NCI-H82 treated with DMSO at 0.1 percent for 48 hours (cell line): ENCODE measurements at regions not wholly inside any gene's neighbourhood (a gene's known extent, or its start where the extent isn't known, plus 50 kb on each side); places are given as distances from the start of the nearest gene placed in this dataset.

Source experiments
- DNase-seq: peaks from one replicate; lab custom pipeline; 2025; ENCODE audit not compliant: unreplicated experiment; lab: John Stamatoyannopoulos, UW

GRCh38 chr10:8416192-8416701 is 361.8 kb downstream of the GATA3 start:
- DNase-seq, result no peak

- DNase-seq, result no peak
Observed at GRCh38 chr10:8416760-8417159, 362.3 kb downstream of the GATA3 start.

- no peak for DNase-seq
Observed at GRCh38 chr10:8417631-8418030, 363.1 kb downstream of the GATA3 start.

GRCh38 chr10:8418631-8419030 is 364.1 kb downstream of the GATA3 start:
- DNase-seq, result no peak

DNA sequence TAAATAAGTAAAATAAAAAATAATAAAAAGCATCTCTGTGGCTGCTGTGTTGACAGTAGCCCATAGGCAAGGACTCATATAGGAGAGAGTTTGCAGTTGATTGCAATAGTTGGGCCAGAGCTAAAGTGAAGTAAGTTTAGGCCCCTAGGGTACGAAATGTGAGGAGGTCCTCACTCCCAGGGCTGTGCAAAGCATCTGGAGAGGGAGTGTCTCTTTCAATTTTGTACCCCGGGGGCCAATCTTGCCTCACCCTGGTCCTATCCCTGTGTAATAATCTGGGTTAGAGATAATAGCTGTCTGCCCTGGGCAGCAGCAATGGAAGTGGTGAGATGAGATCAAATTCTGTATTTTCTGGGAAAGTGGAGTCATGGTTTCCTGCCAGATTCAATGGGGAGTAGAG is 365.7 kb downstream of the GATA3 start:
- DNase-seq, result no peak

DNA sequence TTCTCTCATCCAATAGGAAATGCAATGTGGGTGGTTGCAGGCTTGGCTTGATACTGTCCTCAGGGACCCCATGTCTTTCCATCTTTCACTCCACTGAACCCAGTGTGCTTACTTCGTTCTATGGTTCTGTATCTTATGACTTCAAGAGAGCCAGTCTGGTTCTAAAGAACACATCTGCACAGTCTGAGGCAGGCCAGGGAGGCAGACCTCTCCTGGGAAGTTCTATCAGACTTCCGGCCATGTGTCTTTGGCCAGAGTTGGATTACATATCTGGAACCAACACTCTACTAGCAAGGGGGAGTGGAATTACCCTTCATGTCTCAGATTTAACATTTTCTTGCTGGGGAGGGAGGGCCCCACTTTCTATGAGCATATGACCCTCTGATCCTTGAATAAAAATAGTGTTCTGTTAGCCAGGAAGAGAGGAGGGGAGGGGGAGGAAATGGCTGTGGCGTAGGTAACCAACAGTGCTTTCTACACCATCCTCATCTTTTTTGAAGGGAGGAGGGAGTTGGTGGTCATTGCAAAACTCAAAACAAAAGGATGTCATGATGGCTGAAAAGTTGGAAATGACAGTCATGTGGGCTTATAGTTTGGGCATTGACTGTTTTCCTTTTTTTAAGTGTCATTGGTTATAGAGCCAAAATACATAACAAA is 370.2 kb downstream of the GATA3 start:
- DNase-seq, result no peak

DNA sequence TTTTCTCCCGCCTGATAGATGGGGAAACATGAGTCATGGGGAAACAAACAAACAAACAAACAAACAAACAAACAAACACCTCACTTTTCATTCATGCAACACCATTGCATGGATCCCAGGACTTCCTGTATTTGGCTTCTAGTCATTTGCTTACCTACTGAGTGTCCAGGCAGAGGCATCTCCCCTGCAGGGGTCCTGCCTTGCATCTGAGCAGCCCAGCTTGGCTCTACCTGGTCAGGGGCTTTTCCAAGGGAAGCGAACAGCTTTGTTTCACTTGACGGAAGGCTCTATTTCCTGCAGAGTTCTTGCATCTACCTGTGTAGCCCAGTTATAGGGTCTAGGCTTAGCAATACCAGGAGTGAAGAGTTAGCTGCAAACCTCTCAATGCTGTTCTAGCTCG is 374.2 kb downstream of the GATA3 start:
- no peak for DNase-seq

DNA sequence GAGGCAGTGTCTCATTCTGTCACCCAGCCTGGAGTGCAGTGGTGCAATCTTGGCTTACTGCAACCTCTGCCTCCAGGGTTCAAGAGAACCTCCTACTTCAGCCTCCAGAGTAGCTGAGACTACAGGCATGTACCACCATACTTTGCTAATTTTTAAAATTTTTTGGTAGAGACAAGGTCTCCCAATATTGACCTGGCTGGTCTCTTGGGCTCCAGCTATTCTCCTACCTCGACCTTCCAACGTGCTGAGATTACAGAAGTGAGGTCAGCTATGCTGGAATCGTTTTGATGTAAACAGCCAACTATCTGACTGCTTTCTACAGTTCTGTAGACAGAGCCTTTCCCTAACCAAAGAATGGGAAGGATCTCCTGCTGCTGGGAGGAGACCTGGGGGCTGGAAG is 375.8 kb downstream of the GATA3 start:
- no peak for DNase-seq

- no peak for DNase-seq
Observed at GRCh38 chr10:8431511-8431910, 377.0 kb downstream of the GATA3 start.

- DNase-seq, result no peak
Observed at GRCh38 chr10:8435186-8436055, 380.9 kb downstream of the GATA3 start.

GRCh38 chr10:8437896-8438295 is 383.4 kb downstream of the GATA3 start:
- DNase-seq, result no peak

DNA sequence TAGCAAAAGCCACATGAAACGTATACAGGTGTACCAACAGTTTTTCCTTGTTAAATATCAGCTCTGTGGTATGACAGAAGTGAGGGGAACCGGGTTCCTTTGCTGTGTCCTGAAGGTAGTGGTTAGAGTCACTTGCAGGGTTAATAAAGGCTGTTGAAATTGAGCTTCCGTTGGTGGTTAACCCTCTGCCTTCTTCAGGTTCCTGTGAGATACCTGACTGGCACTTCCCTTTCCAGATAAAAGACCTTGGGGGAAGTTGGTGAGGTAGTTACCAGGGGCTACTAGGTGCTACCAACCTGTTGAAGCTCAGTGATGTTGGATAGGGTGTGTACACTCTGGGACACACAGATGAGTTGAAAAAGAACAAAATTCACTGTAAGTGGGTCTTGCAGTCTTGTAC is 384.1 kb downstream of the GATA3 start:
- no peak for DNase-seq

GRCh38 chr10:8439040-8439439 is 384.6 kb downstream of the GATA3 start:
- no peak for DNase-seq

- DNase-seq, result no peak
Observed at GRCh38 chr10:8444630-8445029, 390.1 kb downstream of the GATA3 start.

DNA sequence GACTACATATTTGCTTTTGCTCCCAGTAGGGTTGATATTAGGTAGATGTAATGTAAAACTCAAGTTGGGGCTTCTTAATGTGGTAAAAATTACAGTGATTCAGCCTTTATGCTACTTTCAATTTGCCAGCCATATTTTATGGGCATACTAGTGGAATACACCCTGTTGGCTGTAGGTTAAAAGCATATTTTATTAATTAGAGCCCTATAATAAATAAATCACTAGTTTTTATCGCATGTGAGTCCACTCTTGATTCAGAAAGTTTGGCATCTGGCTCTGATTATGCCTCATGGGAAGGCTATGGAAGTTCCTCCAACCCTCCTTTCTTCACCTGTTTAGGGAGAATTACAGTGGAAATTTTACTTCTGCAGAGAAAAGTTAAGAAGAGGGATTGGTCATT is 390.9 kb downstream of the GATA3 start:
- no peak for DNase-seq

DNA sequence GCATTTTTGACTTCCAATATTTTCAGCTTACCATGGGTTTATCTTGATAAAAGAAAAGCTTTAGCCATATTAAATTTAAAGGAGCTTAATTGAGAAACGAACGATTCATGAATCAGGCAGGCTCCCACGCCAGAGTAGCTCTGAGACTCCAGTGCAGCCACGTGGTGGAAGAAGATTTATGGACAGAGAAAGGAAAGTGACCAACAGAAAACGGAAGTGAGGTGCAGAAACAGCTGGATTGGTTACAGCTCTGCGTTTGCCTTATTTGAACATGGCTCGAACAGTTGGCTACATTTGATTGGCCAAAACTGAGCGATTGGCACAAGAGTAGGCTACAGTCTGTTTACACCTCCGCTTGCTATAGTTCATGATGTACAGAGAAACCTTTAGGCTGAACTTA is 395.4 kb downstream of the GATA3 start:
- DNase-seq, result no peak

GRCh38 chr10:8453587-8453986 is 399.1 kb downstream of the GATA3 start:
- DNase-seq, result no peak

DNA sequence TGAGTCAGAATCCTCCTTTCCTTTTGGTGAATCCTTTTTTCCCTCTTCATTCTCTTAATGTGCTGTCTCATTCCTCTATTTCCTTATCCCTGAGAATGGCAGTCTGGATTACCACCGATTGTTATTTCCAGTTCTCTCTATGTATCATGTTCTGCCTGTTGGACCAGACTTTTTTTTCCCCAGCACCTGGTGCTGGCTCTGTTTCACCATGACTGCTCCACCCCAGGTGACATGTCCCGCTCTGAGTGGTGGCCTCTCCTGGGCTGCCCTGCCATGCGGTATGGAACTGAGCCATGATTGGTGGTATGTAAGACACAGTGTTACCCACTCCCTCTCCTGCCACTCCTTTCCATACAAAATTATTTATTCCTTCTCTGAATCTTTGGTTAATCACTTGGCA is 399.9 kb downstream of the GATA3 start:
- DNase-seq, result no peak

DNA sequence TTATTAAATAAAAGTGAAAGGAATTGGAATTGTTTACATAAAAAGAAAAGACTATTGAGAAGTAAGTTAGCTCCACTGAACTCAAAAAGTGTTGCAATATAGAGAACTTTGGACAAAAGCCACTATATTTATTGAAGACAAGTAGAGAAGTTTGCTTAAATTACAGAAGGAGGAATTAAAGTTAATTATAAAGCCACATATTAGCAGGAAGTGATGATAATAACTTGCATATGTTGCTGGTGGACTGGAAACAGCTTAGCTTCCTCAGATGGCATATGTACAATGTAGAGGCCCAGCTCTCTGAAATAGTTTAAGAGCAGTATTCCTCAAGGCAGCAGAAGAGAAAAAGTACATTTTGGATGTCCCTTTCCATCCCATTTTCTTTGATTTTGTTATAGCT is 400.7 kb downstream of the GATA3 start:
- no peak for DNase-seq

- no peak for DNase-seq
Observed at GRCh38 chr10:8456386-8456785, 401.9 kb downstream of the GATA3 start.

GRCh38 chr10:8460626-8461025 is 406.1 kb downstream of the GATA3 start:
- DNase-seq, result no peak

DNA sequence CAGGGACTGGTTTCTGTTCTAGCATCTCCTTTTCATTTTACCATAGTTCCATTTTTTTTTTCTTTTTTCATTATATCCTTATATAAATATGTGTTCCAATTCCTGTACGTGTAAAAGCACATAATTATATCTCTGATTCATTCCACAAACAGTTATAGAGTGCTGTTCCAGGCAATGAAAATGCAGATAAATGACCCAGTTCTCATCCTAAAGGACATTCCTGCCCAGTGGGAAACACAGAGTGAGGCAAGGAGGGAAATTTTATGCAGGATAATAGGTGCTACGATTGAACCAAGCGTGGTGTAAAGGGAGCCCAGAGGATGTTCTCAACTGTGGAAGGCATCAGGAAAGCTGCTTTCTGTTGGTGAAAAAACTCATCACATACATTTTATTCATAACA is 408.1 kb downstream of the GATA3 start:
- no peak for DNase-seq
